Mesendoderm (in vitro differentiated cells): ENCODE measurements at regions not wholly inside any gene's neighbourhood (a gene's known extent, or its start where the extent isn't known, plus 50 kb on each side); places are given as distances from the start of the nearest gene placed in this dataset.

Experiments
- DNase-seq: peaks from one replicate; pipeline ENCODE4 v3.0.0; 2013
- H2AK5ac ChIP-seq: 2 replicates; pipeline ENCODE4 v1.6.1; 2013; ENCODE audit warnings: low read length, inconsistent platforms
- H2BK120ac ChIP-seq: 2 replicates; pipeline ENCODE4 v1.6.1; 2013; ENCODE audit warnings: low read depth, mild to moderate bottlenecking, low read length, moderate library complexity, mixed read lengths
- H2BK15ac ChIP-seq: replicated peaks from 2 replicates; pipeline ENCODE4 v1.6.1; 2013; ENCODE audit warnings: low read depth, mild to moderate bottlenecking, moderate library complexity
- H2BK5ac ChIP-seq: 2 replicates; pipeline ENCODE4 v1.6.1; 2013; ENCODE audit warnings: low read length, inconsistent platforms
- H3K18ac ChIP-seq: 2 replicates; pipeline ENCODE4 v1.6.1; 2013; ENCODE audit warnings: mild to moderate bottlenecking, low read length, mixed read lengths
- H3K23ac ChIP-seq: one replicate; pipeline ENCODE4 v1.6.1; 2013; ENCODE audit warnings: low read length
- H3K27ac ChIP-seq: 2 replicates; pipeline ENCODE4 v1.5.1; 2013; ENCODE audit warnings: low read depth, mild to moderate bottlenecking, inconsistent platforms, low read length, moderate library complexity
- H3K27me3 ChIP-seq: 2 replicates; pipeline ENCODE4 v1.6.1; 2013; ENCODE audit warnings: low read length, control low read depth, mild to moderate bottlenecking, inconsistent platforms; ENCODE audit not compliant: insufficient read depth, poor library complexity
- H3K36me3 ChIP-seq: 2 replicates; pipeline ENCODE4 v1.6.1; 2013; ENCODE audit warnings: low read length, inconsistent platforms; ENCODE audit not compliant: control insufficient read depth, insufficient read depth
- H3K4ac ChIP-seq: one replicate; pipeline ENCODE4 v1.6.1; 2013; ENCODE audit warnings: low read depth, mild to moderate bottlenecking, low read length, moderate library complexity
- H3K4me1 ChIP-seq: 2 replicates; pipeline ENCODE4 v1.6.1; 2013; ENCODE audit warnings: low read depth, low read length, inconsistent platforms; ENCODE audit not compliant: control insufficient read depth
- H3K4me2 ChIP-seq: 2 replicates; pipeline ENCODE4 v1.6.1; 2013; ENCODE audit warnings: low read length
- H3K4me3 ChIP-seq: 2 replicates; pipeline ENCODE4 v1.5.1; 2013; ENCODE audit warnings: mild to moderate bottlenecking, low read length
- H3K56ac ChIP-seq: one replicate; pipeline ENCODE4 v1.6.1; 2013; ENCODE audit warnings: low read length
- H3K79me1 ChIP-seq: 2 replicates; pipeline ENCODE4 v1.6.1; 2013; ENCODE audit warnings: low read length, inconsistent platforms
- H3K79me2 ChIP-seq: 2 replicates; pipeline ENCODE4 v1.6.1; 2013; ENCODE audit warnings: mild to moderate bottlenecking, low read length; ENCODE audit not compliant: control insufficient read depth, insufficient read depth
- H3K9ac ChIP-seq: 2 replicates; pipeline ENCODE4 v1.6.1; 2013; ENCODE audit warnings: low read length, inconsistent platforms
- H4K5ac ChIP-seq: one replicate; pipeline ENCODE4 v1.6.1; 2013; ENCODE audit warnings: low read length
- H4K8ac ChIP-seq: one replicate; pipeline ENCODE4 v1.6.1; 2013; ENCODE audit warnings: low read depth, mild to moderate bottlenecking, control low read depth, low read length, moderate library complexity
- WGBS: extraction: QIAGEN DNeasy Blood & Tissue Kit; methylation state at CpG from one replicate; pipeline ENCODE4 v1.1.7; 2013; ENCODE audit warnings: low lambda C conversion rate, missing lambda C conversion rate; ENCODE audit not compliant: insufficient coverage; ENCODE audit errors: extremely low coverage; 5-methylcytosine and 5-hydroxymethylcytosine counted together

GRCh38 chr16:85979605-85980004, 80.6 kb downstream of the IRF8 start:
- H3K9ac ChIP-seq, result no peak overlapping the region
- H3K4me3 ChIP-seq, result no peak overlapping the region
- no peak overlapping the region for H3K18ac ChIP-seq
- H4K8ac ChIP-seq, result no peak overlapping the region
- no peak overlapping the region for H3K27ac ChIP-seq
- H4K5ac ChIP-seq, result no peak overlapping the region
- no peaks in the 10 kb centered on the region for H3K4me1 ChIP-seq
- no peak overlapping the region for H2BK120ac ChIP-seq
- no peak overlapping the region for H3K56ac ChIP-seq
- H3K79me2 ChIP-seq, result no peaks in the 10 kb centered on the region
- H3K23ac ChIP-seq, result no peak overlapping the region
- DNase-seq, result no peak
- no peak overlapping the region for H2BK5ac ChIP-seq
- no peaks in the 10 kb centered on the region for H3K79me1 ChIP-seq
- H3K4me2 ChIP-seq, result no peak overlapping the region
- H3K36me3 ChIP-seq, result no peaks in the 10 kb centered on the region
- no peak overlapping the region for H2AK5ac ChIP-seq
- no peak overlapping the region for H2BK15ac ChIP-seq
- no peak overlapping the region for H3K4ac ChIP-seq
- no peaks in the 10 kb centered on the region for H3K27me3 ChIP-seq
- WGBS, result no CpG with 5 or more reads among the region's 11 CpGs

DNA sequence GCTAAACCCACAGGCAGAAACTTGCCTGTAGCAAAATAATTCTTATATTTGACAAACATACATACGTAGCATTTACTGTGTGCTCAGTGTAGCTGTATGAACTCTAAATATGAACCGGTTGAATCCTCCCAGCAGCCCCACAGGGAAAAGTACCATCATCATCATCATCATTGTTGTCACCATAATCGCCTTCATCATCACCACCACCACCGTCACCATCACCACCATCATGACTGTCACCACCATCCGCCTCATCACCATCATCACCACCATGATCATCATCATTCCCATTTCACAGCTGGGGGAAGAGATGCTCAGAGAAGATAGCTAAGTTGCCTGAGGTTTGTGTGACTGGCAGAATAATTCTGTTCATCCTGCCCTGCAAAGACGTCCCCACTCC, 81.7 kb downstream of the IRF8 start:
- no peak overlapping the region for H3K18ac ChIP-seq
- H3K4ac ChIP-seq, result no peak overlapping the region

GRCh38 chr16:85981826-85982562, 83.0 kb downstream of the IRF8 start:
- H2BK120ac ChIP-seq, result no peak overlapping the region
- no peak overlapping the region for H3K27ac ChIP-seq
- H3K4me2 ChIP-seq, result no peak overlapping the region
- no peak overlapping the region for H2AK5ac ChIP-seq
- H3K4me1 ChIP-seq, result no peaks in the 10 kb centered on the region
- no peak overlapping the region for H3K4me3 ChIP-seq
- no peak overlapping the region for H3K18ac ChIP-seq
- no CpG with 5 or more reads among the region's 16 CpGs for WGBS
- no peak for DNase-seq
- no peak overlapping the region for H3K4ac ChIP-seq
- H4K8ac ChIP-seq, result no peak overlapping the region
- no peak overlapping the region for H3K56ac ChIP-seq
- H3K36me3 ChIP-seq, result no peaks in the 10 kb centered on the region
- no peaks in the 10 kb centered on the region for H3K79me1 ChIP-seq
- H3K79me2 ChIP-seq, result no peaks in the 10 kb centered on the region
- no peak overlapping the region for H4K5ac ChIP-seq
- no peak overlapping the region for H2BK5ac ChIP-seq
- H2BK15ac ChIP-seq, result no peak overlapping the region
- H3K9ac ChIP-seq, result no peak overlapping the region
- H3K23ac ChIP-seq, result no peak overlapping the region
- no peaks in the 10 kb centered on the region for H3K27me3 ChIP-seq

More for the DNA sequence above, 81.7 kb downstream of the IRF8 start:
- Histone ChIP-seq H3K9ac (no peak overlapping the region), H3K79me1 (no peaks in the 10 kb centered on the region), H2AK5ac (no peak overlapping the region), H3K4me2 (no peak overlapping the region), H3K23ac (no peak overlapping the region), H2BK120ac (no peak overlapping the region), H3K79me2 (no peaks in the 10 kb centered on the region), H3K4me1 (no peaks in the 10 kb centered on the region), H4K5ac (no peak overlapping the region), H3K36me3 (no peaks in the 10 kb centered on the region), H2BK15ac (no peak overlapping the region), H3K27me3 (no peaks in the 10 kb centered on the region), H2BK5ac (no peak overlapping the region), H4K8ac (no peak overlapping the region), H3K4me3 (no peak overlapping the region), H3K27ac (no peak overlapping the region), H3K56ac (no peak overlapping the region)
- no CpG with 5 or more reads among the region's 6 CpGs for WGBS
- DNase-seq, result no peak

- H3K27me3 ChIP-seq, result no peaks in the 10 kb centered on the region
- no peaks in the 10 kb centered on the region for H3K79me1 ChIP-seq
- no peaks in the 10 kb centered on the region for H3K79me2 ChIP-seq
- H3K23ac ChIP-seq, result no peak overlapping the region
- H2BK15ac ChIP-seq, result no peak overlapping the region
- no peaks in the 10 kb centered on the region for H3K4me1 ChIP-seq
- H3K4ac ChIP-seq, result no peak overlapping the region
- H2BK5ac ChIP-seq, result no peak overlapping the region
- no peak overlapping the region for H2AK5ac ChIP-seq
- no peak overlapping the region for H2BK120ac ChIP-seq
- H3K36me3 ChIP-seq, result no peaks in the 10 kb centered on the region
- H3K9ac ChIP-seq, result no peak overlapping the region
- no peak overlapping the region for H3K27ac ChIP-seq
- H4K8ac ChIP-seq, result no peak overlapping the region
- H3K56ac ChIP-seq, result no peak overlapping the region
- DNase-seq, result no peak
- H3K18ac ChIP-seq, result no peak overlapping the region
- H4K5ac ChIP-seq, result no peak overlapping the region
- no peak overlapping the region for H3K4me2 ChIP-seq
- no peak overlapping the region for H3K4me3 ChIP-seq
- WGBS, result no CpG with 5 or more reads among the region's 23 CpGs
Measured at GRCh38 chr16:85982563-85982939, 83.6 kb downstream of the IRF8 start.

DNA sequence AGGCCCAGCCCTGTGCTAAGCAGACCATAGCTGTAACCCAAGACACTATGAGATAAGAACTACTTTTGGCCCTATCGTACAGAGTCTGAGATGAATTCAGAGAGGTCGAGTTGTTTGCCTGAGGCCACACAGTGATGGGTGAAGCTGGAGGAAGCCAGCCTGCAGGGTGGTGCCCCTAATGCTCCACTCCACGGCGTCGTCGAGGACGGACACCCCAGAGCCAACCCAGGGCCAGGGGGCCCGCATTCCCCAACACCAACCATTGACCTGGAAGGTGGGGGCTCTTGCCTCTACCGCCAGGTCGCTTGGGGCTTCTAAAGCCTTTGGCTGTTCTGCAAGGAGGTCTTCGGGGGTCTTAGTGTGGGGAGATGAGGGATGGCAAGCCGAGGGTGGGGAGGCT, 84.1 kb downstream of the IRF8 start:
- no peak overlapping the region for H2BK120ac ChIP-seq
- no CpG with 5 or more reads among the region's 12 CpGs for WGBS

More for the DNA sequence above, 84.1 kb downstream of the IRF8 start:
- Histone ChIP-seq H3K9ac (no peak overlapping the region), H3K79me2 (no peaks in the 10 kb centered on the region), H3K4me1 (no peaks in the 10 kb centered on the region), H3K4ac (no peak overlapping the region), H3K18ac (no peak overlapping the region), H2BK15ac (no peak overlapping the region), H4K5ac (no peak overlapping the region), H3K27me3 (no peaks in the 10 kb centered on the region), H3K4me3 (no peak overlapping the region), H3K36me3 (no peaks in the 10 kb centered on the region), H4K8ac (no peak overlapping the region), H2AK5ac (no peak overlapping the region), H3K79me1 (no peaks in the 10 kb centered on the region), H3K27ac (no peak overlapping the region), H3K4me2 (no peak overlapping the region), H3K23ac (no peak overlapping the region), H3K56ac (no peak overlapping the region), H2BK5ac (no peak overlapping the region)
- DNase-seq, result no peak
